ENCODE measurements at regions not wholly inside any gene's neighbourhood (a gene's known extent, or its start where the extent isn't known, plus 50 kb on each side); places are given as distances from the start of the nearest gene placed in this dataset.

- TF ChIP-seq POLR2A (IDR thresholded peaks at IDR 0.05; ENCODE audit: low read length) (no peak), GATA1 (IDR thresholded peaks at IDR 0.05; ENCODE audit: low read depth, low read length) (no peak)
These were observed 95.1 kb upstream of the ARHGEF7 start for GRCh38 chr13:111020021-111020420.
